HT1080 (cell line): ENCODE measurements at regions not wholly inside any gene's neighbourhood (a gene's known extent, or its start where the extent isn't known, plus 50 kb on each side); places are given as distances from the start of the nearest gene placed in this dataset.

ENCODE experiments used
- DNase-seq: peaks from one replicate; pipeline ENCODE4 v3.0.0-alpha.2; 2015; ENCODE audit warnings: low read depth

GRCh38 chr3:59149166-59149565, 99.3 kb upstream of the CFAP20DC start:
- DNase-seq = no peak

- DNase-seq = no peak
Observed at GRCh38 chr3:59143447-59143846, 93.6 kb upstream of the CFAP20DC start.

GRCh38 chr3:59142556-59142955, 92.7 kb upstream of the CFAP20DC start:
- DNase-seq = peak; percentile 74

- DNase-seq = no peak
Observed at GRCh38 chr3:59138966-59139365, 89.1 kb upstream of the CFAP20DC start.

GRCh38 chr3:59137415-59137814, 87.6 kb upstream of the CFAP20DC start:
- no peak for DNase-seq

- no peak for DNase-seq
Observed at GRCh38 chr3:59136081-59136480, 86.3 kb upstream of the CFAP20DC start.

- no peak for DNase-seq
Observed at GRCh38 chr3:59135096-59135495, 85.3 kb upstream of the CFAP20DC start.

- no peak for DNase-seq
Observed at GRCh38 chr3:59133311-59133710, 83.5 kb upstream of the CFAP20DC start.

GRCh38 chr3:59131016-59131766, 81.4 kb upstream of the CFAP20DC start:
- DNase-seq = no peak

- no peak for DNase-seq
Observed at GRCh38 chr3:59128685-59129084, 78.9 kb upstream of the CFAP20DC start.

GRCh38 chr3:59127071-59127470, 77.2 kb upstream of the CFAP20DC start:
- DNase-seq = peak; percentile 85

GRCh38 chr3:59126446-59126845, 76.6 kb upstream of the CFAP20DC start:
- DNase-seq = peak; percentile 21

GRCh38 chr3:59121346-59122144, 71.7 kb upstream of the CFAP20DC start:
- no peak for DNase-seq

GRCh38 chr3:59118928-59119327, 69.1 kb upstream of the CFAP20DC start:
- no peak for DNase-seq

GRCh38 chr3:59117396-59117795, 67.6 kb upstream of the CFAP20DC start:
- no peak for DNase-seq

- no peak for DNase-seq
Observed at GRCh38 chr3:59116233-59116537, 66.4 kb upstream of the CFAP20DC start.

GRCh38 chr3:59115364-59116232, 65.8 kb upstream of the CFAP20DC start:
- no peak for DNase-seq

- DNase-seq = peak; percentile 51
Observed at GRCh38 chr3:59107856-59108815, 58.3 kb upstream of the CFAP20DC start.

GRCh38 chr3:59106085-59106648, 56.3 kb upstream of the CFAP20DC start:
- DNase-seq = no peak

- no peak for DNase-seq
Observed at GRCh38 chr3:59103552-59103951, 53.7 kb upstream of the CFAP20DC start.
